SU-DHL-6 (cell line): ENCODE measurements at regions not wholly inside any gene's neighbourhood (a gene's known extent, or its start where the extent isn't known, plus 50 kb on each side); places are given as distances from the start of the nearest gene placed in this dataset.

ENCODE experiments used
- H2AFZ ChIP-seq: fragments of 200-600 bp; sonication (generic); 2 replicates; pipeline ENCODE4 v1.6.1; 2014; ENCODE audit warnings: low read depth, mild to moderate bottlenecking, moderate library complexity, mixed read lengths, antibody characterized with exemption, low read length; ENCODE audit not compliant: severe bottlenecking
- H3F3A ChIP-seq: fragments of 200-600 bp; shearing (Covaris generic); 2 replicates; pipeline ENCODE4 v1.6.0; 2016; ENCODE audit warnings: antibody characterized with exemption, mild to moderate bottlenecking; ENCODE audit not compliant: insufficient read depth
- H3K27ac ChIP-seq: fragments of 200-600 bp; sonication (generic); 2 replicates; pipeline ENCODE4 v1.5.1; 2016; ENCODE audit warnings: low read depth, mild to moderate bottlenecking, low read length, moderate library complexity, mixed read lengths
- H3K27me3 ChIP-seq: fragments of 200-600 bp; sonication (generic), shearing (Covaris generic); 2 replicates; pipeline ENCODE4 v1.6.0; 2014; ENCODE audit warnings: mild to moderate bottlenecking, low read length
- H3K36me3 ChIP-seq: fragments of 200-600 bp; sonication (generic); 2 replicates; pipeline ENCODE4 v1.6.1; 2014; ENCODE audit warnings: mild to moderate bottlenecking, low read length, mixed read lengths
- H3K4me2 ChIP-seq: fragments of 300-600, 200-600 bp; shearing (Covaris generic), sonication (generic); 2 replicates; pipeline ENCODE4 v1.6.0; 2014; ENCODE audit warnings: low read length, low read depth, mild to moderate bottlenecking; ENCODE audit not compliant: poor library complexity, severe bottlenecking
- H3K4me3 ChIP-seq: fragments of 200-600 bp; sonication (generic); 2 replicates; pipeline ENCODE4 v1.5.1; 2014; ENCODE audit warnings: antibody characterized with exemption, low read length, mild to moderate bottlenecking, mixed read lengths; ENCODE audit not compliant: insufficient read depth, poor library complexity, severe bottlenecking
- H3K79me2 ChIP-seq: fragments of 200-600 bp; sonication (generic); 2 replicates; pipeline ENCODE4 v1.6.1; 2014; ENCODE audit warnings: mild to moderate bottlenecking, low read length, moderate library complexity; ENCODE audit not compliant: insufficient read depth
- H3K9ac ChIP-seq: fragments of 200-600 bp; sonication (generic); 2 replicates; pipeline ENCODE4 v1.7.0; 2014; ENCODE audit warnings: mild to moderate bottlenecking, low read length
- H3K9me2 ChIP-seq: fragments of 200-600 bp; sonication (generic); replicated peaks from 2 replicates; pipeline ENCODE4 v1.6.1; 2014; ENCODE audit warnings: low read length; ENCODE audit not compliant: insufficient read depth
- H3K9me3 ChIP-seq: fragments of 200-600 bp; sonication (generic); 2 replicates; pipeline ENCODE4 v1.6.1; 2014; ENCODE audit warnings: low read length, mixed read lengths; ENCODE audit not compliant: insufficient read depth
- H4K20me1 ChIP-seq: fragments of 200-600 bp; sonication (generic); 2 replicates; pipeline ENCODE4 v1.6.1; 2014; ENCODE audit warnings: low read depth, mild to moderate bottlenecking, antibody characterized with exemption, low read length, moderate library complexity, mixed read lengths
- EZH2phosphoT487 ChIP-seq: fragments of 200-600 bp; sonication (generic), shearing (Covaris generic); conservative IDR thresholded peaks from 2 replicates; pipeline ENCODE4 v1.6.1; 2018; ENCODE audit warnings: mild to moderate bottlenecking, antibody characterized with exemption, low read length, moderate library complexity, mixed read lengths
- TF ChIP-seq, protein P1 (sequence below): fragments of 200-600 bp; sonication (generic); IDR thresholded peaks from one replicate; pipeline ENCODE4 v1.5.1; 2017; ENCODE audit warnings: antibody characterized with exemption, mild to moderate bottlenecking, low read length, moderate library complexity; ENCODE audit not compliant: insufficient read depth, poor library complexity, severe bottlenecking

DNA sequence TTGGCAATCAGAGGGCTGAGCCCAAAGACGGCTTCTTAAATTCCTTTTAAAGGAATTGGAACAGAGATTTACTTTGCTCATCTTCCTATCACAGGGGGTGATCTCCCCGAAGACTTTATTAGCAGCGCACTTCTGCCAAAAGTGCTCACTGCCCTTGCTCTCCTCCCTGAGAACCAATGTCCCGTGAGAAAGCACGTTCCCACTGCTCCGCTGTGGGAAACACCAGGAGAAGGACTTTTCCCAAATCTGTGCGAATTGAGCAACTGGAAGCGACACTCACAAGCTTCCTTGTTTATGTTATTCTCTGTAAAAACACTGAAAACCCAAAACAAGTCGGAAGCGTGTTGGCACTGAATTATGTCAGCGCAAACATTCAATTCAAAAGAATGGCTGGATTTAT lies 670.8 kb upstream of the NR2F2 start:
- Histone ChIP-seq H2AFZ (no peak overlapping the region), H3K27ac (no peak overlapping the region), H3K9ac (no peak overlapping the region), H3K27me3 (no peaks in the 10 kb centered on the region), H4K20me1 (no peaks in the 10 kb centered on the region), H3K9me2 (no peaks in the 10 kb centered on the region), H3K9me3 (no peaks in the 10 kb centered on the region), H3F3A (no peaks in the 10 kb centered on the region), H3K36me3 (no peaks in the 10 kb centered on the region), H3K4me3 (no peak overlapping the region), H3K4me2 (no peak overlapping the region), H3K79me2 (no peaks in the 10 kb centered on the region)
- TF ChIP-seq EZH2phosphoT487: no peak
- TF ChIP-seq, protein P1, sequence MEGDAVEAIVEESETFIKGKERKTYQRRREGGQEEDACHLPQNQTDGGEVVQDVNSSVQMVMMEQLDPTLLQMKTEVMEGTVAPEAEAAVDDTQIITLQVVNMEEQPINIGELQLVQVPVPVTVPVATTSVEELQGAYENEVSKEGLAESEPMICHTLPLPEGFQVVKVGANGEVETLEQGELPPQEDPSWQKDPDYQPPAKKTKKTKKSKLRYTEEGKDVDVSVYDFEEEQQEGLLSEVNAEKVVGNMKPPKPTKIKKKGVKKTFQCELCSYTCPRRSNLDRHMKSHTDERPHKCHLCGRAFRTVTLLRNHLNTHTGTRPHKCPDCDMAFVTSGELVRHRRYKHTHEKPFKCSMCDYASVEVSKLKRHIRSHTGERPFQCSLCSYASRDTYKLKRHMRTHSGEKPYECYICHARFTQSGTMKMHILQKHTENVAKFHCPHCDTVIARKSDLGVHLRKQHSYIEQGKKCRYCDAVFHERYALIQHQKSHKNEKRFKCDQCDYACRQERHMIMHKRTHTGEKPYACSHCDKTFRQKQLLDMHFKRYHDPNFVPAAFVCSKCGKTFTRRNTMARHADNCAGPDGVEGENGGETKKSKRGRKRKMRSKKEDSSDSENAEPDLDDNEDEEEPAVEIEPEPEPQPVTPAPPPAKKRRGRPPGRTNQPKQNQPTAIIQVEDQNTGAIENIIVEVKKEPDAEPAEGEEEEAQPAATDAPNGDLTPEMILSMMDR: no peak

DNA sequence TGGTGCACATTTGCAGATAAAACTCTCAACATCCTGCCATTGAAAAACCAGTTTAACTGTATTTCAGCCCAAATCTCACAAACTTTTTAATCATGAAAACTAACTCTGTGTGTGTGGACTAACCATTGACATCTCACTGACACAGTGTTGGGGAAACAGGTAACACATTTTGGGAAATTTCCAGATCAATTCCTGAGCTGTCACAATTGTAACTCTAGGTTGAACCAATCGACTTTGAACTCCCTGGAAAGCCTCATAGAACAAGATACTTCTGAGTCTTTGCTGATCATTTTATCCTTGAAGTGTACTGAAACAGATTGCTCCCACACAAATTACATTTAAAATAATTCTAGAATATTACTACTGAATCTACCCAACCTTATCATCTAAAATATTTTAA lies 667.9 kb upstream of the NR2F2 start:
- TF ChIP-seq EZH2phosphoT487: no peak
- TF ChIP-seq, protein P1: no peak
- no peaks in the 10 kb centered on the region for H3K79me2 ChIP-seq
- no peaks in the 10 kb centered on the region for H3K9me3 ChIP-seq

DNA sequence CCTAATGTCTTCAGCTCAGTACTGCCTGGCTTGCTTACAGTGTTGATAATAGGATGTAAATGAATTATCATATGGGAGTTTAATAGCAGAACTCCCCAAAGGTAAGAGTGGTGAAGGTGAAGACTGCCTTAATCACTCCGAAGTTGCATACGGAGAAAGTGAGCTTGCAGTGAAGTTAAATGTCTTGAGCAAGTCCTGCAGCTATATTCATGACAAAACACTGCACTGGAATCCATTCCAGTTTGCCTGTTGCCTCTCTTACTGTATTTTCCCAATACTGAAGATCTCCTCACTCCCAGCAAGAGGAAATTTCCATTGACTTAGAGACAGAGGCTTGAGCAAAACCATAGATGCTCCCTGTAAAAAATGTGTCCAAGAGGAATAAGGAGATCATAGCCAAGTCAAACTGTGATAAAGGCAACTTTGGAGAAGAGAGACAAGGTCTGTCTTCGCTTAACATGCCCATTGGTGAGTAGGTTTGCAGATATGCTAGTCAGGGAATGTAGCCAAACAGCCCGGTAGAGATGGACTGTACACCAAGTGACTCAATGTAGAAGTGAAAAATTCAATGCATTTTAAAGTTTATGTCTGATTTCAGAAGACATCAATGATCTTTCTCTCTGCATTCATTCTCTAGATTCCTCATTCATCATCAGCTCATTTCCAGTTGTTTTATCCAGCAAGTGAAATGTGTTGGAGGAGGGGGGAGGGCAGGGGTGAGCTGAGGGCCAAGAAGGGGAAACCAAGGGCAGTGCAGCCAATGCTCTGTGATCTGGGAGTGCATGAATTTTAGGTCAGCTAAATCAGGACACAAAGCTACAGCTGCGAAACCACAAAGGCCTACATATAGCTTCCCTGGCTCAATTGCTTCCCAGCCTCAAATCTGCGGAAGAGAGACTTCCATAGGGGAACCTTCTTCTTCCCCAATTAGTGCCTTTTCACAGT lies 667.1 kb upstream of the NR2F2 start:
- H3K79me2 ChIP-seq: no peaks in the 10 kb centered on the region
- TF ChIP-seq, protein P1: no peak
- no peak for TF ChIP-seq EZH2phosphoT487
- H3K9me2 ChIP-seq: no peaks in the 10 kb centered on the region
- no peak overlapping the region for H3K27ac ChIP-seq
- no peak overlapping the region for H3K4me3 ChIP-seq
- no peaks in the 10 kb centered on the region for H4K20me1 ChIP-seq
- no peaks in the 10 kb centered on the region for H3F3A ChIP-seq
- no peak overlapping the region for H3K4me2 ChIP-seq
- no peaks in the 10 kb centered on the region for H3K27me3 ChIP-seq
- no peaks in the 10 kb centered on the region for H3K36me3 ChIP-seq
- H3K9ac ChIP-seq: no peak overlapping the region
- no peaks in the 10 kb centered on the region for H3K9me3 ChIP-seq
- H2AFZ ChIP-seq: no peak overlapping the region

More for the DNA sequence above, 667.9 kb upstream of the NR2F2 start:
- Histone ChIP-seq H3K4me3 (no peak overlapping the region), H4K20me1 (no peaks in the 10 kb centered on the region), H3K9me2 (no peaks in the 10 kb centered on the region), H3K36me3 (no peaks in the 10 kb centered on the region), H2AFZ (no peak overlapping the region), H3K27me3 (no peaks in the 10 kb centered on the region), H3K27ac (no peak overlapping the region), H3K9ac (no peak overlapping the region), H3K4me2 (no peak overlapping the region), H3F3A (no peaks in the 10 kb centered on the region)
